ENCODE measurements at regions not wholly inside any gene's neighbourhood (a gene's known extent, or its start where the extent isn't known, plus 50 kb on each side); places are given as distances from the start of the nearest gene placed in this dataset.

DNA sequence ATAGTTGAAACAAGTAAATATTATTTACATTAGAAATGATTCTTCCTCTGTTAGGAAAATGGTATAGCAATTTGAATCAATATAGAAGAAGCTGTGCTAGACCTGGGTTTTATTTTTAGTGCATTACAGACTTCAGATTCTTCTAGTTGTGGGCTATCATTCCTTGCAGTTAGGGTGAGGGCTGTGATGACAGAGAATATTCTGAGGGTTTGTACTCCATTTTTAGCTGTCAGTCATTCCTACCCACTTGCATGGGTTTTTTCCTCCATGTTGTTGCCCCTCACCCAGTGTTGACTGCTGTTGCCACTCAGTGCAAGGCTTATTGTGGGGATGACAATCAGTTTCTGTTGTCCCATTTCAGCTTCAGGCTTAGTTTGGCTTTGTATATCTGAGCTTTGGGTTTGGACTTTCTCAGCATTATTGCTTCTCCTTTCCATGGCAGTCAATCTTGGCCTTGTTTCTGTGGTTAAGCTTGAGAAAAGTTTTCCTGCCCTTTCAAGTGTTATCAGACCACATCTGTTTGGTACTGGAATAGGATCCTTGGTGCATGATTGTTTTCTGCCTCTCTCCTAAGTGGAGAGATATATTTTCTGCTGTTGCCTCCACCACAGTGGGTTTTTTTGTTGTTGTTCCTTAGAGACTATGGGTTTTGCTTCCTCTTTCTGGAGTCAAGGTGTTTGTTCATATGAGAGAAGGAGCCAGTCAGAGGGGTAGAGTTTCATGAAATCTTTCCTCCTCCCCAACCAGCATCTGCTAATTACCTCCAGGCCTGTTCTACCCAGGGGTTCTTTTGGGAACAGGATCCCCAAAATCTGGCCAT is 312.7 kb upstream of the CWC22 start:
- TF ChIP-seq, protein P1, sequence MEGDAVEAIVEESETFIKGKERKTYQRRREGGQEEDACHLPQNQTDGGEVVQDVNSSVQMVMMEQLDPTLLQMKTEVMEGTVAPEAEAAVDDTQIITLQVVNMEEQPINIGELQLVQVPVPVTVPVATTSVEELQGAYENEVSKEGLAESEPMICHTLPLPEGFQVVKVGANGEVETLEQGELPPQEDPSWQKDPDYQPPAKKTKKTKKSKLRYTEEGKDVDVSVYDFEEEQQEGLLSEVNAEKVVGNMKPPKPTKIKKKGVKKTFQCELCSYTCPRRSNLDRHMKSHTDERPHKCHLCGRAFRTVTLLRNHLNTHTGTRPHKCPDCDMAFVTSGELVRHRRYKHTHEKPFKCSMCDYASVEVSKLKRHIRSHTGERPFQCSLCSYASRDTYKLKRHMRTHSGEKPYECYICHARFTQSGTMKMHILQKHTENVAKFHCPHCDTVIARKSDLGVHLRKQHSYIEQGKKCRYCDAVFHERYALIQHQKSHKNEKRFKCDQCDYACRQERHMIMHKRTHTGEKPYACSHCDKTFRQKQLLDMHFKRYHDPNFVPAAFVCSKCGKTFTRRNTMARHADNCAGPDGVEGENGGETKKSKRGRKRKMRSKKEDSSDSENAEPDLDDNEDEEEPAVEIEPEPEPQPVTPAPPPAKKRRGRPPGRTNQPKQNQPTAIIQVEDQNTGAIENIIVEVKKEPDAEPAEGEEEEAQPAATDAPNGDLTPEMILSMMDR (IDR thresholded peaks at IDR 0.05): no peak
- TF ChIP-seq POLR2A (IDR thresholded peaks at IDR 0.05): no peak
